Right lobe of liver (tissue), 6 donors: ENCODE measurements at regions not wholly inside any gene's neighbourhood (a gene's known extent, or its start where the extent isn't known, plus 50 kb on each side); places are given as distances from the start of the nearest gene placed in this dataset.

Experiments
- ATAC-seq, 4 donors: fragments of 200-7000 bp; cut with Tn5 transposase; one replicate each; pipeline ENCODE4 v1.9.1; 2020; ENCODE audit warnings: mild to moderate bottlenecking in 4 of 4, moderate library complexity in 4 of 4
- DNase-seq, 3 donors: peaks; one replicate each; pipeline ENCODE4 v3.0.0-alpha.2; 2020
- H3K27ac ChIP-seq, 3 donors: fragments of 200-600 bp; one replicate each; pipeline ENCODE4 v1.8.0; 2022
- H3K27me3 ChIP-seq, 2 donors: fragments of 200-600 bp; one replicate each; pipeline ENCODE4 v1.8.0; 2022
- H3K36me3 ChIP-seq, 4 donors: fragments of 200-600 bp; sonication (generic) in 1 of 4; one replicate each; pipeline versions ENCODE4 v1.5.1 to v1.8.0; 2017 to 2022; ENCODE audit warnings: control low read depth in 1 of 4
- H3K4me1 ChIP-seq, 4 donors: fragments of 200-600 bp; sonication (generic) in 1 of 4; one replicate each; pipeline versions ENCODE4 v1.5.1 to v1.8.0; 2017 to 2022; ENCODE audit warnings: control low read depth in 1 of 4
- H3K4me3 ChIP-seq, 3 donors: fragments of 200-600 bp; one replicate each; pipeline ENCODE4 v1.8.0; 2022
- H3K9me3 ChIP-seq, 4 donors: fragments of 200-600 bp; sonication (generic) in 1 of 4; one replicate each; pipeline versions ENCODE4 v1.5.1 to v1.8.0; 2017 to 2022; ENCODE audit warnings: control low read depth in 1 of 4
- CTCF ChIP-seq, 4 donors: fragments of 200-600 bp in 3 of 4; fragments of 450-650 bp in 1 of 4; IDR thresholded peaks; one replicate each; pipeline versions ENCODE4 v1.5.1 to v1.8.0; 2016 to 2022; ENCODE audit warnings: antibody characterized with exemption in 4 of 4, mild to moderate bottlenecking in 2 of 4
- POLR2A ChIP-seq: fragments of 450-650 bp; IDR thresholded peaks from one replicate; pipeline ENCODE4 v1.6.1; 2017; ENCODE audit warnings: antibody characterized with exemption, mild to moderate bottlenecking
- WGBS: methylation state at CpG from one replicate; pipeline ENCODE4 v1.1.6; 2018; ENCODE audit warnings: low coverage, low lambda C conversion rate; ENCODE audit not compliant: insufficient coverage; ENCODE audit errors: missing lambda C conversion rate; 5-methylcytosine and 5-hydroxymethylcytosine counted together
- intact Hi-C, 2 donors: fragments of 100-400 bp; cut with DNase I; formaldehyde crosslinking; loops; one replicate each; pipeline versions ENCODE4 v1.11.2 to v1.14.1; 2022
- donor health status: DM: no; HTN: yes; CAD: no.
- donor health status: DM: no; HTN: no; CAD: no.
- donor health status: DM: no; HTN: no; CAD: no.
- donor health status: DM: no; HTN: yes; CAD: no.
- donor health status: DM: no; HTN: yes; CAD: no.

GRCh38 chr13:80558074-80558473 is 217.1 kb upstream of the SPRY2 start:
- peak; percentile 26 for TF ChIP-seq POLR2A
- no peak for TF ChIP-seq CTCF (IDR thresholded peaks at IDR 0.05)

GRCh38 chr13:80555796-80556678 is 215.1 kb upstream of the SPRY2 start:
- ATAC-seq (no peak), DNase-seq (no peak)
- intact Hi-C loops, result no loop called here
- peaks cover 0 to 13% (median 6%) of the 10 kb centered on the region in 4 donors for H3K4me1 ChIP-seq
- no peaks in the 10 kb centered on the region for H3K27me3 ChIP-seq
- H3K27ac ChIP-seq, result no peak overlapping the region
- no peak overlapping the region for H3K4me3 ChIP-seq
- TF ChIP-seq CTCF (IDR thresholded peaks at IDR 0.05) (no peak), POLR2A (no peak)
- no peaks in the 10 kb centered on the region for H3K36me3 ChIP-seq
- 52% methylated on average over 5 of the region's 5 CpGs for WGBS
- H3K9me3 ChIP-seq, result no peaks in the 10 kb centered on the region

More at GRCh38 chr13:80558074-80558473, 217.1 kb upstream of the SPRY2 start:
- WGBS, result 14% methylated on average over 4 of the region's 4 CpGs
- DNase-seq (peak in 1 of 3 donors; percentile 66), ATAC-seq (peak; percentile 98 to 99 (median 98))
- H3K27me3 ChIP-seq, result no peaks in the 10 kb centered on the region
- H3K9me3 ChIP-seq, result no peaks in the 10 kb centered on the region
- H3K4me3 ChIP-seq, result peak overlapping the region in 1 of 3 donors; percentile 36
- H3K27ac ChIP-seq, result peak overlapping the region in 2 of 3 donors; percentile 58 to 82
- intact Hi-C loops, result no loop called here
- H3K36me3 ChIP-seq, result no peaks in the 10 kb centered on the region
- H3K4me1 ChIP-seq, result peaks cover 0 to 13% (median 6%) of the 10 kb centered on the region in 4 donors

- Histone ChIP-seq H3K36me3 (no peaks in the 10 kb centered on the region), H3K4me1 (peaks cover 0 to 12% (median 3%) of the 10 kb centered on the region in 4 donors), H3K9me3 (no peaks in the 10 kb centered on the region), H3K4me3 (no peak overlapping the region), H3K27ac (no peak overlapping the region), H3K27me3 (no peaks in the 10 kb centered on the region)
- whole genome bisulfite sequencing, result 37% methylated on average over 4 of the region's 4 CpGs
- no peak for TF ChIP-seq POLR2A
- no peak for TF ChIP-seq CTCF (IDR thresholded peaks at IDR 0.05)
- ATAC-seq, result no peak
- DNase-seq, result no peak
- intact Hi-C loops, result no loop called here
Measured at GRCh38 chr13:80552851-80553440, 212.0 kb upstream of the SPRY2 start.

- Histone ChIP-seq H3K9me3 (no peaks in the 10 kb centered on the region), H3K4me3 (no peak overlapping the region), H3K36me3 (no peaks in the 10 kb centered on the region), H3K27ac (no peak overlapping the region), H3K27me3 (no peaks in the 10 kb centered on the region), H3K4me1 (peaks cover 0 to 7% (median 0%) of the 10 kb centered on the region in 4 donors)
- DNase-seq (no peak), ATAC-seq (peak; percentile 42 to 74 (median 68))
- WGBS, result 36% methylated on average over 1 of the region's 1 CpG
- intact Hi-C loops, result no loop called here
- TF ChIP-seq POLR2A (no peak), CTCF (IDR thresholded peaks at IDR 0.05) (no peak)
Measured at GRCh38 chr13:80551650-80552497, 210.9 kb upstream of the SPRY2 start.
